ENCODE measurements at regions not wholly inside any gene's neighbourhood (a gene's known extent, or its start where the extent isn't known, plus 50 kb on each side); places are given as distances from the start of the nearest gene placed in this dataset.

GRCh38 chr1:98211271-98211845 is 290.5 kb upstream of the DPYD start:
- intact Hi-C loops (cut with DNase I), result no loop called here
- WGBS, 2 donors, result 50 to 72% methylated on average over 2 of the region's 2 CpGs
- no peaks in the 10 kb centered on the region for H3K9me3 ChIP-seq
- no peaks in the 10 kb centered on the region for H3K4me1 ChIP-seq
- DNase-seq (no peak), ATAC-seq (no peak)
- H3K27ac ChIP-seq, result no peak overlapping the region
- H3K27me3 ChIP-seq, result no peaks in the 10 kb centered on the region
- H3K4me3 ChIP-seq, result no peak overlapping the region
- no peaks in the 10 kb centered on the region for H3K36me3 ChIP-seq (replicated peaks in 1 of 2; ENCODE audit: insufficient read depth in 1 of 2, low read depth in 2 of 2)
- TF ChIP-seq CTCF (IDR thresholded peaks at IDR 0.05), result no peak
- no peak for TF ChIP-seq POLR2A (IDR thresholded peaks at IDR 0.05)

- no peak for DNase-seq
- Histone ChIP-seq H3K36me3 (replicated peaks in 1 of 2; ENCODE audit: insufficient read depth in 1 of 2, low read depth in 2 of 2) (no peaks in the 10 kb centered on the region), H3K27ac (no peak overlapping the region), H3K27me3 (no peaks in the 10 kb centered on the region), H3K4me1 (no peaks in the 10 kb centered on the region), H3K4me3 (no peak overlapping the region), H3K9me3 (no peaks in the 10 kb centered on the region)
- 77 to 82% methylated on average over 3 of the region's 3 CpGs for WGBS, 2 donors
- intact Hi-C loops (cut with DNase I), result no loop called here
- no peak for TF ChIP-seq POLR2A (IDR thresholded peaks at IDR 0.05)
- TF ChIP-seq CTCF (IDR thresholded peaks at IDR 0.05), result no peak
- ATAC-seq, result no peak
These were observed 289.7 kb upstream of the DPYD start for GRCh38 chr1:98210563-98210962.

- ATAC-seq (no peak), DNase-seq (no peak)
- no peak for TF ChIP-seq CTCF (IDR thresholded peaks at IDR 0.05)
- no peak for TF ChIP-seq POLR2A (IDR thresholded peaks at IDR 0.05)
- intact Hi-C loops (cut with DNase I), result no loop called here
- WGBS, 2 donors, result 15 to 24% methylated on average over 7 of the region's 7 CpGs
- H3K27ac ChIP-seq, result no peak overlapping the region
- no peaks in the 10 kb centered on the region for H3K36me3 ChIP-seq (replicated peaks in 1 of 2; ENCODE audit: insufficient read depth in 1 of 2, low read depth in 2 of 2)
- no peaks in the 10 kb centered on the region for H3K9me3 ChIP-seq
- H3K4me3 ChIP-seq, result no peak overlapping the region
- no peaks in the 10 kb centered on the region for H3K4me1 ChIP-seq
- no peaks in the 10 kb centered on the region for H3K27me3 ChIP-seq
These were observed 289.2 kb upstream of the DPYD start for GRCh38 chr1:98210064-98210463.

- H3K27ac ChIP-seq, result no peak overlapping the region
- no peaks in the 10 kb centered on the region for H3K27me3 ChIP-seq
- WGBS, 2 donors, result 27 to 35% methylated on average over 1 of the region's 1 CpG
- no peaks in the 10 kb centered on the region for H3K36me3 ChIP-seq (replicated peaks in 1 of 2; ENCODE audit: insufficient read depth in 1 of 2, low read depth in 2 of 2)
- no peak for ATAC-seq
- H3K9me3 ChIP-seq, result no peaks in the 10 kb centered on the region
- DNase-seq, result no peak
- intact Hi-C loops (cut with DNase I), result no loop called here
- H3K4me1 ChIP-seq, result no peaks in the 10 kb centered on the region
- no peak for TF ChIP-seq POLR2A (IDR thresholded peaks at IDR 0.05)
- no peak for TF ChIP-seq CTCF (IDR thresholded peaks at IDR 0.05)
- no peak overlapping the region for H3K4me3 ChIP-seq
These were observed 284.6 kb upstream of the DPYD start for GRCh38 chr1:98205291-98206017.

GRCh38 chr1:98203466-98203865 is 282.6 kb upstream of the DPYD start:
- H3K27ac ChIP-seq, result no peak overlapping the region
- 24 to 42% methylated on average over 2 of the region's 2 CpGs for WGBS, 2 donors
- TF ChIP-seq POLR2A (IDR thresholded peaks at IDR 0.05) (no peak), CTCF (IDR thresholded peaks at IDR 0.05) (no peak)
- ATAC-seq (no peak), DNase-seq (no peak)
- no peak overlapping the region for H3K4me3 ChIP-seq
- no peaks in the 10 kb centered on the region for H3K36me3 ChIP-seq (replicated peaks in 1 of 2; ENCODE audit: insufficient read depth in 1 of 2, low read depth in 2 of 2)
- no peaks in the 10 kb centered on the region for H3K27me3 ChIP-seq
- intact Hi-C loops (cut with DNase I), result no loop called here
- H3K4me1 ChIP-seq, result no peaks in the 10 kb centered on the region
- H3K9me3 ChIP-seq, result no peaks in the 10 kb centered on the region

All from body of pancreas (tissue), 4 donors.